GM23338 (cell line): ENCODE measurements at regions not wholly inside any gene's neighbourhood (a gene's known extent, or its start where the extent isn't known, plus 50 kb on each side); places are given as distances from the start of the nearest gene placed in this dataset.

ENCODE experiments used
- ATAC-seq: fragments of 200-7000 bp; cut with Tn5 transposase; 3 replicates; pipeline ENCODE4 v1.9.1; 2020
- DNase-seq: peaks from one replicate; pipeline ENCODE4 v3.0.0-alpha.2; 2015; ENCODE audit warnings: low spot score
- H2AFZ ChIP-seq: fragments of 200-600 bp; sonication (generic); 2 replicates; pipeline ENCODE4 v1.8.0; 2016; ENCODE audit warnings: antibody characterized with exemption, mild to moderate bottlenecking, moderate library complexity
- H3F3A ChIP-seq: fragments of 200-600 bp; sonication (generic); replicated peaks from 2 replicates; pipeline ENCODE4 v1.8.0; 2017; ENCODE audit warnings: antibody characterized with exemption, mixed run types, low read depth
- H3K27ac ChIP-seq: fragments of 200-600 bp; sonication (generic); 2 replicates; pipeline ENCODE4 v1.6.1; 2016; ENCODE audit warnings: low read depth
- H3K27me3 ChIP-seq: fragments of 200-600 bp; sonication (generic); 2 replicates; pipeline ENCODE4 v1.8.0; 2016; ENCODE audit warnings: mild to moderate bottlenecking, mixed run types, moderate library complexity; ENCODE audit not compliant: insufficient read depth
- H3K36me3 ChIP-seq: fragments of 200-600 bp; sonication (generic); 2 replicates; pipeline ENCODE4 v1.8.0; 2016; ENCODE audit warnings: mild to moderate bottlenecking; ENCODE audit not compliant: insufficient read depth
- H3K4me1 ChIP-seq: fragments of 200-600 bp; sonication (generic); 2 replicates; pipeline ENCODE4 v1.8.0; 2016; ENCODE audit warnings: mild to moderate bottlenecking, moderate library complexity; ENCODE audit not compliant: insufficient read depth
- H3K4me2 ChIP-seq: fragments of 200-600 bp; sonication (generic); 2 replicates; pipeline ENCODE4 v1.7.1; 2017; ENCODE audit warnings: mixed run types
- H3K4me3 ChIP-seq: fragments of 200-600 bp; sonication (generic); 2 replicates; pipeline ENCODE4 v1.6.1; 2016; ENCODE audit warnings: mixed run types
- H3K79me2 ChIP-seq: fragments of 200-600 bp; sonication (generic); replicated peaks from 2 replicates; pipeline ENCODE4 v1.8.0; 2017; ENCODE audit warnings: mild to moderate bottlenecking; ENCODE audit not compliant: insufficient read depth
- H3K9me2 ChIP-seq: fragments of 200-600 bp; sonication (generic); 2 replicates; pipeline ENCODE4 v1.8.0; 2017; ENCODE audit not compliant: insufficient read depth
- H4K20me1 ChIP-seq: fragments of 200-600 bp; sonication (generic); replicated peaks from 2 replicates; pipeline ENCODE4 v1.8.0; 2017; ENCODE audit warnings: mild to moderate bottlenecking; ENCODE audit not compliant: insufficient read depth
- H3K27ac Mint-ChIP-seq: 2 replicates; pipeline ENCODE4 v1.8.0; 2020; ENCODE audit warnings: inconsistent platforms, mild to moderate bottlenecking, moderate library complexity, mixed read lengths
- H3K27me3 Mint-ChIP-seq: 3 replicates; pipeline ENCODE4 v1.8.0; 2022; ENCODE audit warnings: low read depth, mild to moderate bottlenecking, moderate library complexity, mixed read lengths, inconsistent platforms; ENCODE audit not compliant: insufficient read depth, poor library complexity
- H3K36me3 Mint-ChIP-seq: 3 replicates; pipeline ENCODE4 v1.8.0; 2021; ENCODE audit warnings: low read depth, mild to moderate bottlenecking, inconsistent platforms, moderate library complexity, mixed read lengths
- H3K4me1 Mint-ChIP-seq: 3 replicates; pipeline ENCODE4 v1.8.0; 2020; ENCODE audit warnings: mild to moderate bottlenecking, inconsistent platforms, mixed read lengths
- H3K4me3 Mint-ChIP-seq: 3 replicates; pipeline ENCODE4 v1.8.0; 2021; ENCODE audit warnings: moderate library complexity, mild to moderate bottlenecking, inconsistent platforms, mixed read lengths
- H3K9me3 Mint-ChIP-seq: 3 replicates; pipeline ENCODE4 v1.8.0; 2020; ENCODE audit warnings: moderate library complexity, mild to moderate bottlenecking, inconsistent platforms, mixed read lengths
- EZH2phosphoT487 ChIP-seq: fragments of 200-600 bp; sonication (generic); IDR thresholded peaks from one replicate; pipeline ENCODE4 v1.8.1; 2018; ENCODE audit warnings: antibody characterized with exemption; ENCODE audit not compliant: unreplicated experiment
- JUNB ChIP-seq: IDR thresholded peaks from one replicate; pipeline ENCODE4 v1.6.1; 2016; ENCODE audit warnings: antibody characterized with exemption; ENCODE audit not compliant: unreplicated experiment
- REST ChIP-seq: IDR thresholded peaks from one replicate; pipeline ENCODE4 v1.6.1; 2018; ENCODE audit warnings: antibody characterized with exemption; ENCODE audit not compliant: unreplicated experiment
- STAT1 ChIP-seq: IDR thresholded peaks from one replicate; pipeline ENCODE4 v1.6.1; 2016; ENCODE audit warnings: antibody characterized with exemption; ENCODE audit not compliant: unreplicated experiment
- TF ChIP-seq, protein P1 (sequence below): fragments of 250-450 bp; sonication (Bioruptor Pico); IDR thresholded peaks from 2 replicates; pipeline ENCODE4 v1.5.0; 2020; ENCODE audit warnings: mild to moderate bottlenecking, moderate library complexity

- TF ChIP-seq REST (no peak), EZH2phosphoT487 (no peak), JUNB (no peak)
- TF ChIP-seq, protein P1, sequence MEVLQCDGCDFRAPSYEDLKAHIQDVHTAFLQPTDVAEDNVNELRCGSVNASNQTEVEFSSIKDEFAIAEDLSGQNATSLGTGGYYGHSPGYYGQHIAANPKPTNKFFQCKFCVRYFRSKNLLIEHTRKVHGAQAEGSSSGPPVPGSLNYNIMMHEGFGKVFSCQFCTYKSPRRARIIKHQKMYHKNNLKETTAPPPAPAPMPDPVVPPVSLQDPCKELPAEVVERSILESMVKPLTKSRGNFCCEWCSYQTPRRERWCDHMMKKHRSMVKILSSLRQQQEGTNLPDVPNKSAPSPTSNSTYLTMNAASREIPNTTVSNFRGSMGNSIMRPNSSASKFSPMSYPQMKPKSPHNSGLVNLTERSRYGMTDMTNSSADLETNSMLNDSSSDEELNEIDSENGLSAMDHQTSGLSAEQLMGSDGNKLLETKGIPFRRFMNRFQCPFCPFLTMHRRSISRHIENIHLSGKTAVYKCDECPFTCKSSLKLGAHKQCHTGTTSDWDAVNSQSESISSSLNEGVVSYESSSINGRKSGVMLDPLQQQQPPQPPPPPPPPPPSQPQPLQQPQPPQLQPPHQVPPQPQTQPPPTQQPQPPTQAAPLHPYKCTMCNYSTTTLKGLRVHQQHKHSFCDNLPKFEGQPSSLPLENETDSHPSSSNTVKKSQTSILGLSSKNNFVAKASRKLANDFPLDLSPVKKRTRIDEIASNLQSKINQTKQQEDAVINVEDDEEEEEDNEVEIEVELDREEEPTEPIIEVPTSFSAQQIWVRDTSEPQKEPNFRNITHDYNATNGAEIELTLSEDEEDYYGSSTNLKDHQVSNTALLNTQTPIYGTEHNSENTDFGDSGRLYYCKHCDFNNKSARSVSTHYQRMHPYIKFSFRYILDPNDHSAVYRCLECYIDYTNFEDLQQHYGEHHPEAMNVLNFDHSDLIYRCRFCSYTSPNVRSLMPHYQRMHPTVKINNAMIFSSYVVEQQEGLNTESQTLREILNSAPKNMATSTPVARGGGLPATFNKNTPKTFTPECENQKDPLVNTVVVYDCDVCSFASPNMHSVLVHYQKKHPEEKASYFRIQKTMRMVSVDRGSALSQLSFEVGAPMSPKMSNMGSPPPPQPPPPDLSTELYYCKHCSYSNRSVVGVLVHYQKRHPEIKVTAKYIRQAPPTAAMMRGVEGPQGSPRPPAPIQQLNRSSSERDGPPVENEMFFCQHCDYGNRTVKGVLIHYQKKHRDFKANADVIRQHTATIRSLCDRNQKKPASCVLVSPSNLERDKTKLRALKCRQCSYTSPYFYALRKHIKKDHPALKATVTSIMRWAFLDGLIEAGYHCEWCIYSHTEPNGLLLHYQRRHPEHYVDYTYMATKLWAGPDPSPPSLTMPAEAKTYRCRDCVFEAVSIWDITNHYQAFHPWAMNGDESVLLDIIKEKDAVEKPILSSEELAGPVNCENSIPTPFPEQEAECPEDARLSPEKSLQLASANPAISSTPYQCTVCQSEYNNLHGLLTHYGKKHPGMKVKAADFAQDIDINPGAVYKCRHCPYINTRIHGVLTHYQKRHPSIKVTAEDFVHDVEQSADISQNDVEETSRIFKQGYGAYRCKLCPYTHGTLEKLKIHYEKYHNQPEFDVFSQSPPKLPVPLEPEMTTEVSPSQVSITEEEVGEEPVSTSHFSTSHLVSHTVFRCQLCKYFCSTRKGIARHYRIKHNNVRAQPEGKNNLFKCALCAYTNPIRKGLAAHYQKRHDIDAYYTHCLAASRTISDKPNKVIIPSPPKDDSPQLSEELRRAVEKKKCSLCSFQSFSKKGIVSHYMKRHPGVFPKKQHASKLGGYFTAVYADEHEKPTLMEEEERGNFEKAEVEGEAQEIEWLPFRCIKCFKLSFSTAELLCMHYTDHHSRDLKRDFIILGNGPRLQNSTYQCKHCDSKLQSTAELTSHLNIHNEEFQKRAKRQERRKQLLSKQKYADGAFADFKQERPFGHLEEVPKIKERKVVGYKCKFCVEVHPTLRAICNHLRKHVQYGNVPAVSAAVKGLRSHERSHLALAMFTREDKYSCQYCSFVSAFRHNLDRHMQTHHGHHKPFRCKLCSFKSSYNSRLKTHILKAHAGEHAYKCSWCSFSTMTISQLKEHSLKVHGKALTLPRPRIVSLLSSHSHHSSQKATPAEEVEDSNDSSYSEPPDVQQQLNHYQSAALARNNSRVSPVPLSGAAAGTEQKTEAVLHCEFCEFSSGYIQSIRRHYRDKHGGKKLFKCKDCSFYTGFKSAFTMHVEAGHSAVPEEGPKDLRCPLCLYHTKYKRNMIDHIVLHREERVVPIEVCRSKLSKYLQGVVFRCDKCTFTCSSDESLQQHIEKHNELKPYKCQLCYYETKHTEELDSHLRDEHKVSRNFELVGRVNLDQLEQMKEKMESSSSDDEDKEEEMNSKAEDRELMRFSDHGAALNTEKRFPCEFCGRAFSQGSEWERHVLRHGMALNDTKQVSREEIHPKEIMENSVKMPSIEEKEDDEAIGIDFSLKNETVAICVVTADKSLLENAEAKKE (CRISPR knock-in tag): no peak
These were observed 67.7 kb upstream of the LRPAP1 start (continued) for GRCh38 chr4:3599951-3600350.

DNA sequence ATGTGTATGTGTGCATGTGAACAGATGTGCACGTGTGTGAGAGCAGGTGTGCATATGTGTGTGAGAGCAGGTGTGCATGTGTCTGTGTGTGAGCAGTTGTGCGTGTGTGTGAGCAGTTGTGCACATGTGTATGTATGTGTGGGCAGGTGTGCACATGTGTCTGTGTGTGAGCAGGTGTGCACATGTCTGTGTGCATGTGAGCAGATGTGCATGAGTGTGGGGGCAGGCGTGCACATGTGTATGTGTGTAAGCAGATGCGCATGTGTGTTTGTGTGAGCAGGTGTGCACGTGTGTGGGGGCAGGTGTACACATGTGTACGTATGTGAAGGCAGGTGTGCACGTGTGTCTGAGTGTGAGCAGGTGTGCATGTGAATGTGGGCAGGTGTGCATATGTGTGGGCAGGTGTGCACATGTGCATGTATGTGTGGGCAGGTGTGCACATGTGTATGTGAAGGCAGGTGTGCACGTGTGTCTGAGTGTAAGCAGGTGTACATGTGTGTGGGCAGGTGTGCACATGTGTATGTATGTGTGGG lies 66.5 kb upstream of the LRPAP1 start:
- Mint-ChIP-seq H3K27me3 (peaks cover 7% of the 10 kb centered on the region), H3K36me3 (no peaks in the 10 kb centered on the region; the same call in 2 of the 3 replicates), H3K4me3 (no peak overlapping the region), H3K4me1 (no peaks in the 10 kb centered on the region), H3K27ac (no peak overlapping the region), H3K9me3 (peaks cover 3% of the 10 kb centered on the region; the same call in 1 of the 3 replicates)
- H3K4me3 ChIP-seq: no peak overlapping the region
- DNase-seq (no peak), ATAC-seq (no peak)
- H3K4me2 ChIP-seq: no peak overlapping the region
- no peaks in the 10 kb centered on the region for H3K9me2 ChIP-seq
- no peak overlapping the region for H3K27ac ChIP-seq
- no peaks in the 10 kb centered on the region for H3K36me3 ChIP-seq
- H3K79me2 ChIP-seq: no peaks in the 10 kb centered on the region
- H3K27me3 ChIP-seq: no peaks in the 10 kb centered on the region
- H3F3A ChIP-seq: no peaks in the 10 kb centered on the region
- H4K20me1 ChIP-seq: no peaks in the 10 kb centered on the region
- H3K4me1 ChIP-seq: no peaks in the 10 kb centered on the region
- H2AFZ ChIP-seq: no peak overlapping the region
- TF ChIP-seq STAT1 (no peak), JUNB (no peak), EZH2phosphoT487 (no peak)
- TF ChIP-seq, protein P1 (CRISPR knock-in tag): no peak
